GM18505 (cell line): ENCODE measurements at regions not wholly inside any gene's neighbourhood (a gene's known extent, or its start where the extent isn't known, plus 50 kb on each side); places are given as distances from the start of the nearest gene placed in this dataset.

ENCODE experiments used
- ATAC-seq: cut with Tn5 transposase; IDR thresholded peaks from one replicate; pipeline ENCODE4 v1.9.1; 2021; ENCODE audit not compliant: unreplicated experiment
- POLR2A ChIP-seq: IDR thresholded peaks from 4 replicates; pipeline ENCODE4 v1.6.1; 2011; ENCODE audit warnings: borderline replicate concordance; ENCODE audit not compliant: insufficient read depth, insufficient read length; ENCODE audit errors: extremely low read depth

GRCh38 chr5:33337637-33337992 is 103.2 kb upstream of the TARS1 start:
- no peak for TF ChIP-seq POLR2A
- no peak for ATAC-seq

GRCh38 chr5:33338336-33339110 is 102.2 kb upstream of the TARS1 start:
- ATAC-seq: no peak
- no peak for TF ChIP-seq POLR2A

- no peak for TF ChIP-seq POLR2A
- ATAC-seq: no peak
These were observed 101.4 kb upstream of the TARS1 start for GRCh38 chr5:33339413-33339812.

- TF ChIP-seq POLR2A: no peak
- ATAC-seq: no peak
These were observed 100.6 kb upstream of the TARS1 start for GRCh38 chr5:33340195-33340594.

- no peak for TF ChIP-seq POLR2A
These were observed 99.4 kb upstream of the TARS1 start for GRCh38 chr5:33341351-33341750.

GRCh38 chr5:33343676-33344327 is 97.0 kb upstream of the TARS1 start:
- no peak for TF ChIP-seq POLR2A
- ATAC-seq: no peak

More at GRCh38 chr5:33341351-33341750, 99.4 kb upstream of the TARS1 start:
- no peak for ATAC-seq

GRCh38 chr5:33346534-33346933 is 94.2 kb upstream of the TARS1 start:
- no peak for TF ChIP-seq POLR2A
- ATAC-seq: no peak

GRCh38 chr5:33361781-33362180 is 79.0 kb upstream of the TARS1 start:
- no peak for ATAC-seq
- no peak for TF ChIP-seq POLR2A

GRCh38 chr5:33362915-33363314 is 77.8 kb upstream of the TARS1 start:
- no peak for TF ChIP-seq POLR2A
- no peak for ATAC-seq

GRCh38 chr5:33363537-33363936 is 77.2 kb upstream of the TARS1 start:
- ATAC-seq: no peak
- TF ChIP-seq POLR2A: no peak

GRCh38 chr5:33364406-33364805 is 76.4 kb upstream of the TARS1 start:
- no peak for ATAC-seq
- no peak for TF ChIP-seq POLR2A

- ATAC-seq: no peak
- no peak for TF ChIP-seq POLR2A
These were observed 73.3 kb upstream of the TARS1 start for GRCh38 chr5:33367416-33367815.

GRCh38 chr5:33369485-33370465 is 71.0 kb upstream of the TARS1 start:
- no peak for ATAC-seq

More at GRCh38 chr5:33369485-33370465, 71.0 kb upstream of the TARS1 start:
- no peak for TF ChIP-seq POLR2A
